ENCODE measurements at regions not wholly inside any gene's neighbourhood (a gene's known extent, or its start where the extent isn't known, plus 50 kb on each side); places are given as distances from the start of the nearest gene placed in this dataset.

GRCh38 chr2:185347445-185347844 is 391.2 kb upstream of the FSIP2 start:
- no peak for TF ChIP-seq CTCF (IDR thresholded peaks at IDR 0.05)
- TF ChIP-seq POLR2A (IDR thresholded peaks at IDR 0.05), result no peak
- TF ChIP-seq POLR2AphosphoS5 (IDR thresholded peaks at IDR 0.05; ENCODE audit: insufficient read depth in 1 of 2, low read depth in 1 of 2), result no peak

Measured in vagina (tissue), 2 donors.